Loucy (cell line): ENCODE measurements at regions not wholly inside any gene's neighbourhood (a gene's known extent, or its start where the extent isn't known, plus 50 kb on each side); places are given as distances from the start of the nearest gene placed in this dataset.

ENCODE experiments used
- CTCF ChIP-seq: fragments of 200-600 bp; sonication (generic); conservative IDR thresholded peaks from 2 replicates; pipeline ENCODE4 v1.5.1; 2014; ENCODE audit warnings: mild to moderate bottlenecking, antibody characterized with exemption, low read length
- EZH2phosphoT487 ChIP-seq: fragments of 200-600 bp; IDR thresholded peaks from 2 replicates; pipeline ENCODE4 v1.6.1; 2018; ENCODE audit warnings: antibody characterized with exemption, mild to moderate bottlenecking, moderate library complexity, borderline replicate concordance

- TF ChIP-seq CTCF (no peak), EZH2phosphoT487 (no peak)
These were observed 116.8 kb downstream of the ATP6V1G3 start for GRCh38 chr1:198423673-198424072.
